ENCODE measurements at regions not wholly inside any gene's neighbourhood (a gene's known extent, or its start where the extent isn't known, plus 50 kb on each side); places are given as distances from the start of the nearest gene placed in this dataset.
A peak's percentile ranks its signal among the peaks of the same experiment; 100 is the strongest.
"Not testable (repeated sequence)": the region's sequence is repeated elsewhere in the genome, so short reads cannot be mapped to it uniquely, and the experiment has no call there.

DNA sequence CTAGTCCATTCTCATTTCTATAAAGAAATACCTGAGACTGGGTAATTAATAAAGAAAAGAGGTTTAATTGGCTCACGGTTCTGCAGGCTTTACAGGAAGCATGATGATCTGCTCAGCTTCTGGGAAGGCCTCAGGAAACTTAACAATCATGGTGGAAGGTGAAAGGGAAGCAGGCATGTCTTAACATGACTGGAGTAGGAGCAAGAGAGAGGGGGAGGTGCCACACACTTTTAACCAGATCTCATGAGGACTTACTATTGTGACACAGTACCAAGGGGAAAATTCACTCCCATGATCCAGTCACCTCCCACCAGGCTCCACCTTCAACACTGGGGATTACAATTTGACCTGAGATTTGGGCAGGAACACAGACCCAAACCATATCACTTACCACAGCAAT is 310.1 kb downstream of the SH3GL2 start:
- H3K4me3 ChIP-seq (ENCODE audit: low read depth, low read length); H2AFZ ChIP-seq (ENCODE audit: low read length, unreplicated experiment); H3K27ac ChIP-seq (ENCODE audit: low read depth, low read length); H3K36me3 ChIP-seq (ENCODE audit: insufficient read depth, low read length); H3K79me2 ChIP-seq (ENCODE audit: control insufficient read depth, insufficient read depth, low read length, unreplicated experiment); H3K4me1 ChIP-seq (ENCODE audit: control insufficient read depth, insufficient read depth, low read length, unreplicated experiment): not testable (repeated sequence)
- peaks cover 27% of the 10 kb centered on the region; the same call in 1 of the 2 replicates for H3K27me3 ChIP-seq (ENCODE audit: insufficient read depth, low read length)

DNA sequence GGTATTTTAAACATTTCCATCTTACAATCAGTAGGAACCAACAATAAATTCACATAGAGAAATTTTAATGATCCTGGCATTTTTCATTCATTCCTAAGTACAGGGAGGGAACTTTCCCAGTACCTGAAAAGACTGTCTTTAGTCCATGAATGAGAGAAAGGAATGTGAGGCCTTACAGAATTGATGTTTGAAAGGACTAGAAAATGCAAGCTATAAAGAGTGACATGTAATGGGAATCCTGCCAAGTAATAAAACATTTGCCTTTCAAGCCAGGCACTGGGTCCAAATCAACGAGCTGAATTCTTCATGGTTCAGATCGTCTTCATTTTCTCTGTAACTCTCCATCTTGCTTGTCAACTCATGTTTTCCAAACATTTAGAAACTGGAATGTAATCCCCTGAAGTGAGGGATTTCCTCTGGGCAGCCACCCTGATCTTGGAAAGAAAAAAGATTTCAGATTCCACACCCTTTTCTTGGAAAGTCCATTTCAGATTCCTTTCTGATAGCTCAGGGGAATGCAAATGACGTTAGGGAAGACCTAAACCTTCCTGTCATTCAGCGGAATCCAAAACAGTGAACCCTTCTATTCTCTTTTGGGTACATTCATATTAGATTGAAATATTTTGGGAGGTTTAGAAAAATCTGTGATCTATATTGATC is 315.8 kb downstream of the SH3GL2 start:
- Histone ChIP-seq H3K27me3 (ENCODE audit: insufficient read depth, low read length) (peaks cover 34% of the 10 kb centered on the region), H3K79me2 (ENCODE audit: control insufficient read depth, insufficient read depth, low read length, unreplicated experiment) (no peaks in the 10 kb centered on the region), H3K27ac (ENCODE audit: low read depth, low read length) (no peak overlapping the region), H3K36me3 (ENCODE audit: insufficient read depth, low read length) (no peaks in the 10 kb centered on the region), H3K4me1 (ENCODE audit: control insufficient read depth, insufficient read depth, low read length, unreplicated experiment) (no peaks in the 10 kb centered on the region), H2AFZ (ENCODE audit: low read length, unreplicated experiment) (no peak overlapping the region), H3K4me3 (ENCODE audit: low read depth, low read length) (no peak overlapping the region)

DNA sequence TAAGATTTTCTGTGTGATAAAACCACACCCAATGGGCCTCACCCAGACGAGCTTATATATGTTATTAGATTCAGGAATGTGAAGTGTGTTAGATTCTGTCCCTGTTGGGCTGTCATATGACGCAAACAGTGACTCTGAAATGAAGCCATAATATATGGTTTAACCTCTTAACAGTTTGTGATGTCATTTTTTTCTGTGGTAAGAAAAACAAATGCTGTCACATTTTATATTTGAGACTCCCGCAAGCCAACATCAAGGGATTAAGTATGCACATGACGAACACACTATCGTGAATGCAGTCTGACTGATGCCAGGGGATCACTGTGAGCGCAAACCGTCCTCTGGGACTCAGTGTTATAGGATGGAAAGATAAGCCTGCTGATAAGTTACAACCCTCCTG is 321.7 kb downstream of the SH3GL2 start:
- Histone ChIP-seq H3K36me3 (ENCODE audit: insufficient read depth, low read length) (no peaks in the 10 kb centered on the region), H3K27me3 (ENCODE audit: insufficient read depth, low read length) (peaks cover 60% of the 10 kb centered on the region), H3K79me2 (ENCODE audit: control insufficient read depth, insufficient read depth, low read length, unreplicated experiment) (no peaks in the 10 kb centered on the region), H3K27ac (ENCODE audit: low read depth, low read length) (no peak overlapping the region), H3K4me1 (ENCODE audit: control insufficient read depth, insufficient read depth, low read length, unreplicated experiment) (no peaks in the 10 kb centered on the region), H2AFZ (ENCODE audit: low read length, unreplicated experiment) (no peak overlapping the region), H3K4me3 (ENCODE audit: low read depth, low read length) (no peak overlapping the region)

DNA sequence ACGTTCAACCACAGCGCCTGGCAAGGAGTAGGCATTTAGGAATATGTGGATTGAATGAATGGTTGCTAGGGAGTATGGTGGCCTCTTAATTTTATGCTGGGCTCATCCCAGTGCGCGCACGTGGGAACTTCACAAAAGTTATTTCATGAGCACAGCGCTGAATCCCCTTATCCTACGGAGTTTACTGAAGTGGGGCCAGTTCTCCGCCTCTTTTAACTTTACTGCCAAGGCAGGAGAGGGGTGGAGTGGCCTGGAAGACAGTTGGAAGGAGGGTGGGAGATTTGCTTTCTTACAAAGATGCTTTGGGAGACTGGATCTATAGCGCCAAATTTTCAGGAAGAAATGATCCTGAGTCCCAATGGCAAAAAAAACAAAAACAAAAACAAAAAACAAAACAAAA is 326.5 kb downstream of the SH3GL2 start:
- H3K27ac ChIP-seq (ENCODE audit: low read depth, low read length): no peak overlapping the region
- H2AFZ ChIP-seq (ENCODE audit: low read length, unreplicated experiment): no peak overlapping the region
- H3K36me3 ChIP-seq (ENCODE audit: insufficient read depth, low read length): no peaks in the 10 kb centered on the region
- H3K4me1 ChIP-seq (ENCODE audit: control insufficient read depth, insufficient read depth, low read length, unreplicated experiment): no peaks in the 10 kb centered on the region
- no peak overlapping the region for H3K4me3 ChIP-seq (ENCODE audit: low read depth, low read length)
- H3K27me3 ChIP-seq (ENCODE audit: insufficient read depth, low read length): peaks cover 79% of the 10 kb centered on the region
- H3K79me2 ChIP-seq (ENCODE audit: control insufficient read depth, insufficient read depth, low read length, unreplicated experiment): no peaks in the 10 kb centered on the region

DNA sequence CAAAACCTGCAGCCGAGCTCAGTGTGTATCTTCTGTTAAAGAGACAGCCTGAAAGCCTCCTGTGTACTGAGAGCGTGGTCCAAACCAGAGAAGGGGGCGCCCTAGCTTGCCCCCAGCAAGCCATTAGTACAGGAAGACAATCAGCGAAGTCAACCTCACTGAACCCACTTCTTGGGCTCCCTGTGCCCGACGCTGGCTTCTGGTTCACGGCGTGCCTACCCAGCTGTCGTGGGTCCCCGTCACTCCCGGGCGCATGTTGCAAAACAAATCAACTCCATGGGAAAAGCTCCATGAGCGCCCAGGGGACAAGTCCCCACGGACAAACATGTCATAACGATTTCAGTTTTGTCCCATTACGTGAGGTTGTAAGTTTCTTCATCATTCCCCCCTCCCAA is 326.9 kb downstream of the SH3GL2 start:
- 0 out of 2 replicates have a peak overlapping the region, but pooled peaks have one; percentile 29 for H3K4me3 ChIP-seq (ENCODE audit: low read depth, low read length)
- peaks cover 77% of the 10 kb centered on the region for H3K27me3 ChIP-seq (ENCODE audit: insufficient read depth, low read length)
- no peak overlapping the region for H3K27ac ChIP-seq (ENCODE audit: low read depth, low read length)
- H2AFZ ChIP-seq (ENCODE audit: low read length, unreplicated experiment): no peak overlapping the region
- no peaks in the 10 kb centered on the region for H3K4me1 ChIP-seq (ENCODE audit: control insufficient read depth, insufficient read depth, low read length, unreplicated experiment)
- H3K79me2 ChIP-seq (ENCODE audit: control insufficient read depth, insufficient read depth, low read length, unreplicated experiment): no peaks in the 10 kb centered on the region
- H3K36me3 ChIP-seq (ENCODE audit: insufficient read depth, low read length): no peaks in the 10 kb centered on the region

DNA sequence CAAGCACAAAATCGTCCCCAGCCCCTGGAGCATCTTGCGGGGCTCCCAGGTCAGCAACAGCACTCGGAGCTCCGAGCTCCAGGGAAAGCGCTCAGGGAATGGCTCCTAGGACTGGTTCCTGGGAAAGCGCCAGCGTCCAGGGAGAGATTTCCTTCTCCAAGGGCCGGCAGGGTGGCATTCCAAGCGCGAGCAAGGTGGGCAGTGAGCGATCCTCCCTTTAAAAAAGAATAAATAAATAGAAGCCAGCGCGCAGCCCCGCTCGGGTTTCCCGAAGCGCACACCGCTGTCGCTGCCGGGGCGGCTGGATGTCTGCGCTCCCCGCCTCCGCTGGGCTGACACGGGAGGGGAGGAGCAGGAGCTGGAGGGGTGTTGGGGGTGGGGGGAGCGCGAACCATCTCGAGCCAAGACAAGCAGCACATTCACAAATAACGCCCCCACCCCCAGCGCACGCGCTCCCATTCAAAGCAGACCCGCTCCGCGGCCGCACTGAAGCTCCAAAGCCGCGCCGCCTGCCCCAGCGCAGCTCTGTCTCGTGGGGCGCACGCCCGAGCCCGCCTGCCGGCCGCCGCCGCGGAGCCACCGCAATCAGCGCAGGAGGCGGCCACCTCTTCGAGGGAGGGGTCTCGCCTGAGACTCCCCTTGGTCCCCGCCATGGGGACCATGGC is 327.4 kb downstream of the SH3GL2 start:
- no peak overlapping the region for H2AFZ ChIP-seq (ENCODE audit: low read length, unreplicated experiment)
- no peaks in the 10 kb centered on the region for H3K4me1 ChIP-seq (ENCODE audit: control insufficient read depth, insufficient read depth, low read length, unreplicated experiment)
- H3K27me3 ChIP-seq (ENCODE audit: insufficient read depth, low read length): peaks cover 73% of the 10 kb centered on the region

DNA sequence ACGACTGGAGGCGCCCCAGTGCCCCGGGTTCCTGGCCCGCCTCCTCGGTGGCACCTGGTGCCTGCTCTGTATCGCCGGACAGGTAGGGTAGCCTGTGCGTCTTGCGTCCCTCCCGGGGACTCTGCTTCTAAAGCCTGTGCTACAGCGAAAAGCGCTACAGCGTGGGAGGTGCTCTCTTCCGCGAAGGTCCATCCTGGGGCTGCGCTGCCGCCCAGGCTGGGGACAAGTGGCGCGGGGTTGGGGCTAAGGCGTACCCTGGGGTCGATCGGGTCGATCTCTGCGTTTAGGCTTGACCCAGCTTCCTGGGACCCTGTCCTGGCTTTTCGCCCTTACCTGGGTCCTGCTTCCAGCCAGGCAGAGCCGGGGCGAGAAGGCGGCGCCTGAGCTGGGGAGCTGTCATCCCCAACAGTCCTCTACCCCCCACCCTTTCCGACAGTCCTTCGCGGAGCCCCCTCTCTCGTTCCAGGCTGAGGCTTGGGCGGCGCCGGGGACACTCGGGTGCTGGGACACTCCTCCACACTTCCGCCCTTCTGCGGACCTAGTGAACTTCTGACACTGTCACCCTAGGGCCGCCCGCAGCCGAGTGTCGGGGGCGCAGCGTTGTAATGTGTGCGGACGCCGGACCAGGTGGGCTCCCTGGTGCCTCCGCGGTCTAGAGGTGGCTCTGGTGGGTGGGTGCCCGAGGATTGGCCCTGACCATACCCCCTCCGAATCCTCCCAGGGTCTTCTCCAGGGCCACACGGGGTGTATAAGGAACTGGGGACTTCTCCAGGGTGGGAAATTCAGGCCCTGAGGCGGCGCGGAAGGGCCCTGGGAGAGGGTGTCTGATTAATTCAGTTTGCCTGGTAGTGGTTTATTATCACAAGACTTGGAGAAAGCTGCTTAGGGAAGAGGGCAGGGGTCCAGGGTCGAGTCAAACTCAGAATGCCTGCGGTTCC is 328.2 kb downstream of the SH3GL2 start:
- Histone ChIP-seq H3K27ac (ENCODE audit: low read depth, low read length) (no peak overlapping the region), H2AFZ (ENCODE audit: low read length, unreplicated experiment) (no peak overlapping the region), H3K79me2 (ENCODE audit: control insufficient read depth, insufficient read depth, low read length, unreplicated experiment) (no peaks in the 10 kb centered on the region), H3K4me3 (ENCODE audit: low read depth, low read length) (no peak overlapping the region), H3K4me1 (ENCODE audit: control insufficient read depth, insufficient read depth, low read length, unreplicated experiment) (no peaks in the 10 kb centered on the region), H3K36me3 (ENCODE audit: insufficient read depth, low read length) (no peaks in the 10 kb centered on the region), H3K27me3 (ENCODE audit: insufficient read depth, low read length) (peaks cover 65% of the 10 kb centered on the region)

More for the DNA sequence above, 327.4 kb downstream of the SH3GL2 start:
- peak overlapping the region; percentile 29; the same call in 1 of the 2 replicates for H3K4me3 ChIP-seq (ENCODE audit: low read depth, low read length)
- no peak overlapping the region for H3K27ac ChIP-seq (ENCODE audit: low read depth, low read length)
- H3K79me2 ChIP-seq (ENCODE audit: control insufficient read depth, insufficient read depth, low read length, unreplicated experiment): no peaks in the 10 kb centered on the region
- no peaks in the 10 kb centered on the region for H3K36me3 ChIP-seq (ENCODE audit: insufficient read depth, low read length)

DNA sequence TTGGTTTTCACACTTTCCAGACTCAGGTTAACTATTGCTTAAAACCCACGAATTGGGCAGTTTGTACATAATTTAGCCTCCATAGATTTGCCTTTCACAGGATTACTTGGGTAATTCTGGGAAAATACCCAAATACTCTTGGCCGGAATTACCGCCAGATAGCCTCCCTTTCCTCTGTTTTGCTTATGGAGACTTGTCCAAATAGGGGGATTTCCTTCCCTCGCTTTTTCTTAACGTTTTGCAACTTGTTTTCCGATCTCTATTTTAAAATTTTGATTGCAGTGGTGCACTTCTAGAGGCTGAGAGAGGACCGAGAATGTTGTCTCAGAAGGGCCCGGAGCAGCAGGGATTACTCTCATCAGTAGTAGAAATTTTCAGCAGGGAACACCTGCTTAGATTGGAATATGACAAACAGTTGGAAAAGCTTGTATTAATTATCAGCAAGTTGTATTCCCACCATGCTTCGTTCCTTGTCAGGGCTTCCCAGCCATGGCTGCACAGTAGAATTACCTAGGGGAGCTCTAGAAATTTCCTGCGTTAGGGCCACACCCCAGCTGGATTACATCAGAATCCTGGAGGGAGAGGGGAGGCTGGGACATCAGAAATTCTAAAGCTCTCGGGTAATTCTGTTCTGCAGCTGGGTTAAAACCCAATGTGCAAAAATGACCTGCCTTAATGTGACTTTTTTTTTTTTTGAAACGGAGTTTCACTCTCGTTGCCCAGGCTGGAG is 329.1 kb downstream of the SH3GL2 start:
- Histone ChIP-seq H3K36me3 (ENCODE audit: insufficient read depth, low read length) (no peaks in the 10 kb centered on the region), H3K4me3 (ENCODE audit: low read depth, low read length) (no peak overlapping the region), H2AFZ (ENCODE audit: low read length, unreplicated experiment) (no peak overlapping the region), H3K27ac (ENCODE audit: low read depth, low read length) (no peak overlapping the region), H3K79me2 (ENCODE audit: control insufficient read depth, insufficient read depth, low read length, unreplicated experiment) (no peaks in the 10 kb centered on the region), H3K4me1 (ENCODE audit: control insufficient read depth, insufficient read depth, low read length, unreplicated experiment) (no peaks in the 10 kb centered on the region), H3K27me3 (ENCODE audit: insufficient read depth, low read length) (peaks cover 57% of the 10 kb centered on the region)

DNA sequence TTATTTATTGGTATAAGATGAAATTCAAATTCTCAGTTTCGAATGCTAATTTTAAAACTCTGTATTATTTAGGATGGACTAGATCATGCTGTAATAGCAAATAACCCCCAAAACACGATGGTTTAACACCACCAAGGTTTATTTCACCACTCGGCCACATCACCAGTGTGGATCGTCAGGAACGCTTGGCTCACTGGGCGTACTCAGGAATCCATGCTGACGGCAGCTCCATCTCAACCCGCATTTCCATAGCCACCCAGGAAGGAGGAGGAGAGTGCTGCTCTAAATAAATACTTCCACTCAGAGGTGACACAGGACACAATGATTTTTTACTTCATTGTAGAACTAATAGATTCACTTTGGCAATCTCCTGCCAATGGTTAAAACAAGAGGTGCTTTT is 347.4 kb downstream of the SH3GL2 start:
- Histone ChIP-seq H3K4me3 (ENCODE audit: low read depth, low read length) (no peak overlapping the region), H3K27ac (ENCODE audit: low read depth, low read length) (no peak overlapping the region), H3K27me3 (ENCODE audit: insufficient read depth, low read length) (peaks cover 28% of the 10 kb centered on the region), H2AFZ (ENCODE audit: low read length, unreplicated experiment) (no peak overlapping the region), H3K4me1 (ENCODE audit: control insufficient read depth, insufficient read depth, low read length, unreplicated experiment) (no peaks in the 10 kb centered on the region), H3K36me3 (ENCODE audit: insufficient read depth, low read length) (no peaks in the 10 kb centered on the region), H3K79me2 (ENCODE audit: control insufficient read depth, insufficient read depth, low read length, unreplicated experiment) (no peaks in the 10 kb centered on the region)

DNA sequence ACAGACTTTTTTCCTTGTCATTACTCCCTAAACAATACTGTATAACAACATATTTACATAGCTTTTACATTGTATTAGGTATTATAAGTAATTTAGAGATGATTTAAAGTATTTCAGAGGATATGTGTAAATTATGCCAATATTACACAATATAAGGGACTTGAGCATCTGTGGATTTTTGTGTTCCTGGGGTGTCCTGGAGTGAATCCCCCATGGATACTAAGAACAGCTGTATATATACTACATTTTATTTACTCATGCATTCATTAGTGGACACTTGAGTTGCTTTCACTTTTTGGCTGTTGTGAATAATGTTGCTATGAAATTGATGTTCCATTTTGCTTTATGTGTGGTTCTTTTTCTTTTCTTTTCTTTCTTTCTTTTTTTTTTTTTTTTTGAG is 348.8 kb downstream of the SH3GL2 start:
- H3K36me3 ChIP-seq (ENCODE audit: insufficient read depth, low read length): no peaks in the 10 kb centered on the region

More for the DNA sequence above, 348.8 kb downstream of the SH3GL2 start:
- H3K4me3 ChIP-seq (ENCODE audit: low read depth, low read length): no peak overlapping the region
- H3K4me1 ChIP-seq (ENCODE audit: control insufficient read depth, insufficient read depth, low read length, unreplicated experiment): no peaks in the 10 kb centered on the region
- H3K79me2 ChIP-seq (ENCODE audit: control insufficient read depth, insufficient read depth, low read length, unreplicated experiment): no peaks in the 10 kb centered on the region
- no peak overlapping the region for H3K27ac ChIP-seq (ENCODE audit: low read depth, low read length)
- H2AFZ ChIP-seq (ENCODE audit: low read length, unreplicated experiment): no peak overlapping the region
- H3K27me3 ChIP-seq (ENCODE audit: insufficient read depth, low read length): peaks cover 35% of the 10 kb centered on the region

All from ACC112 (cell line).